ENCODE measurements at regions not wholly inside any gene's neighbourhood (a gene's known extent, or its start where the extent isn't known, plus 50 kb on each side); places are given as distances from the start of the nearest gene placed in this dataset.

- no peak for DNase-seq (ENCODE audit: low read depth)
These were observed 482.6 kb downstream of the RPS24 start for GRCh38 chr10:78516236-78516635.

- DNase-seq (ENCODE audit: low read depth), result no peak
These were observed 483.1 kb downstream of the RPS24 start for GRCh38 chr10:78516756-78517155.

- no peak for DNase-seq (ENCODE audit: low read depth)
These were observed 484.6 kb downstream of the RPS24 start for GRCh38 chr10:78518224-78518623.

- peak; percentile 29 for DNase-seq (ENCODE audit: low read depth)
These were observed 487.2 kb downstream of the RPS24 start for GRCh38 chr10:78520737-78521430.

- no peak for DNase-seq (ENCODE audit: low read depth)
These were observed 489.8 kb downstream of the RPS24 start for GRCh38 chr10:78523453-78523852.

- DNase-seq (ENCODE audit: low read depth), result no peak
These were observed 490.7 kb downstream of the RPS24 start for GRCh38 chr10:78524342-78524741.

- DNase-seq (ENCODE audit: low read depth), result no peak
These were observed 491.3 kb downstream of the RPS24 start for GRCh38 chr10:78524941-78525340.

- no peak for DNase-seq (ENCODE audit: low read depth)
These were observed 492.7 kb downstream of the RPS24 start for GRCh38 chr10:78526347-78526746.

- no peak for DNase-seq (ENCODE audit: low read depth)
These were observed 493.6 kb downstream of the RPS24 start for GRCh38 chr10:78527296-78527695.

GRCh38 chr10:78528749-78529204, 495.1 kb downstream of the RPS24 start:
- no peak for DNase-seq (ENCODE audit: low read depth)

GRCh38 chr10:78529262-78529661, 495.6 kb downstream of the RPS24 start:
- no peak for DNase-seq (ENCODE audit: low read depth)

- no peak for DNase-seq (ENCODE audit: low read depth)
These were observed 497.4 kb downstream of the RPS24 start for GRCh38 chr10:78531088-78531487.

- no peak for DNase-seq (ENCODE audit: low read depth)
These were observed 498.9 kb downstream of the RPS24 start for GRCh38 chr10:78532480-78533042.

GRCh38 chr10:78533098-78533497, 499.4 kb downstream of the RPS24 start:
- DNase-seq (ENCODE audit: low read depth), result no peak

GRCh38 chr10:78533776-78534175, 500.1 kb downstream of the RPS24 start:
- DNase-seq (ENCODE audit: low read depth), result no peak

- DNase-seq (ENCODE audit: low read depth), result no peak
These were observed 502.1 kb downstream of the RPS24 start for GRCh38 chr10:78535716-78536218.

- DNase-seq (ENCODE audit: low read depth), result no peak
These were observed 503.4 kb downstream of the RPS24 start for GRCh38 chr10:78537018-78537417.

- DNase-seq (ENCODE audit: low read depth), result no peak
These were observed 505.6 kb downstream of the RPS24 start for GRCh38 chr10:78539247-78539766.

GRCh38 chr10:78540355-78541076, 506.9 kb downstream of the RPS24 start:
- peak; percentile 31 for DNase-seq (ENCODE audit: low read depth)

GRCh38 chr10:78541481-78542140, 507.9 kb downstream of the RPS24 start:
- DNase-seq (ENCODE audit: low read depth), result peak; percentile 24

- no peak for DNase-seq (ENCODE audit: low read depth)
These were observed 508.5 kb downstream of the RPS24 start for GRCh38 chr10:78542141-78542489.

- no peak for DNase-seq (ENCODE audit: low read depth)
These were observed 508.9 kb downstream of the RPS24 start for GRCh38 chr10:78542521-78542920.

All from iris pigment epithelial cell (primary cell).